K562 (cell line): ENCODE measurements at regions not wholly inside any gene's neighbourhood (a gene's known extent, or its start where the extent isn't known, plus 50 kb on each side); places are given as distances from the start of the nearest gene placed in this dataset.

Source experiments
- BCOR ChIP-seq: fragments of 450-650 bp; IDR thresholded peaks from 2 replicates; pipeline ENCODE4 v1.6.1; 2016
- CBX1 ChIP-seq: sonication (generic); IDR thresholded peaks from 2 replicates; pipeline ENCODE4 v1.6.1; 2016; ENCODE audit warnings: antibody characterized with exemption, low read depth, mild to moderate bottlenecking
- CBX8 ChIP-seq: fragments of 200-600 bp; sonication (generic); IDR thresholded peaks from 2 replicates; pipeline ENCODE4 v1.6.1; 2012; ENCODE audit warnings: borderline replicate concordance, mixed run types, low read depth, mild to moderate bottlenecking, moderate library complexity, mixed read lengths, low read length, control low read depth, inconsistent platforms; ENCODE audit not compliant: poor library complexity, severe bottlenecking; ENCODE audit errors: extremely low read depth
- DMBX1 ChIP-seq: fragments of 250-450 bp; sonication (Bioruptor Pico); IDR thresholded peaks from 2 replicates; pipeline ENCODE4 v1.8.0; 2022; ENCODE audit warnings: inconsistent platforms, mild to moderate bottlenecking, moderate library complexity, borderline replicate concordance
- ESRRA ChIP-seq: fragments of 450-650 bp; IDR thresholded peaks from 2 replicates; pipeline ENCODE4 v1.6.1; 2014; ENCODE audit warnings: low read depth, mild to moderate bottlenecking, moderate library complexity, borderline replicate concordance
- ETV1 ChIP-seq: fragments of 450-650 bp; conservative IDR thresholded peaks from 2 replicates; pipeline ENCODE4 v1.6.1; 2016; ENCODE audit warnings: missing genetic modification characterization, control low read depth, low read depth, missing compliant biosample characterization
- FOSL1 ChIP-seq: fragments of 200-800 bp; sonication (Bioruptor generic); conservative IDR thresholded peaks from 2 replicates; pipeline ENCODE4 v1.6.1; 2016; ENCODE audit warnings: missing genetic modification characterization, missing compliant biosample characterization
- FOXK2 ChIP-seq, 2 experiments: fragments of 450-650 bp; IDR thresholded peaks in 1 of 2; conservative IDR thresholded peaks in 1 of 2; 2 replicates each; pipeline ENCODE4 v1.6.1; 2016; ENCODE audit warnings: low read depth in 2 of 2, mild to moderate bottlenecking in 1 of 2
- IFI16 ChIP-seq: fragments of 250-450 bp; sonication (Bioruptor Pico); IDR thresholded peaks from 2 replicates; pipeline ENCODE4 v2.1.2; 2022; ENCODE audit warnings: mild to moderate bottlenecking, inconsistent platforms
- KDM1A ChIP-seq, 2 experiments: fragments of 450-650 bp; IDR thresholded peaks; 2 replicates each; pipeline ENCODE4 v1.6.1; 2016; ENCODE audit warnings: mild to moderate bottlenecking in 2 of 2
- MCM2 ChIP-seq: fragments of 450-650 bp; IDR thresholded peaks from 2 replicates; pipeline ENCODE4 v1.6.1; 2017; ENCODE audit warnings: low read depth, mild to moderate bottlenecking
- NFE2L1 ChIP-seq: fragments of 450-650 bp; IDR thresholded peaks from 2 replicates; pipeline ENCODE4 v1.6.1; 2016; ENCODE audit warnings: missing genetic modification characterization, low read depth, mild to moderate bottlenecking, missing compliant biosample characterization, moderate library complexity, borderline replicate concordance
- PHF21A ChIP-seq: fragments of 450-650 bp; IDR thresholded peaks from 2 replicates; pipeline ENCODE4 v1.6.1; 2017; ENCODE audit warnings: low read depth, borderline replicate concordance
- POLR2G ChIP-seq: fragments of 200-400 bp; formaldehyde crosslinking; IDR thresholded peaks from 2 replicates; pipeline ENCODE4 v1.6.1; 2017; ENCODE audit warnings: low read depth, mild to moderate bottlenecking, antibody characterized with exemption, low read length, moderate library complexity
- RNF2 ChIP-seq: sonication (generic); IDR thresholded peaks from 2 replicates; pipeline ENCODE4 v1.6.1; 2016
- ZNF23 ChIP-seq: fragments of 250-450 bp; sonication (Bioruptor Pico); IDR thresholded peaks from 2 replicates; pipeline ENCODE4 v1.4.0; 2020; ENCODE audit warnings: mild to moderate bottlenecking
- TF ChIP-seq, protein P1 (sequence below): fragments of 250-450 bp; sonication (Bioruptor Pico); IDR thresholded peaks from 2 replicates; pipeline ENCODE4 v1.4.0; 2020; ENCODE audit warnings: mild to moderate bottlenecking
- TF ChIP-seq, protein P2 (sequence below): fragments of 250-450 bp; sonication (Bioruptor Pico); IDR thresholded peaks from 2 replicates; pipeline ENCODE4 v1.8.0; 2021; ENCODE audit warnings: moderate library complexity, mild to moderate bottlenecking, inconsistent platforms
- TF ChIP-seq, protein P3 (sequence below): IDR thresholded peaks from 3 replicates; pipeline ENCODE4 v1.6.1; 2011; ENCODE audit warnings: borderline replicate concordance, mild to moderate bottlenecking, moderate library complexity; ENCODE audit not compliant: insufficient read length; ENCODE audit errors: extremely low read depth

DNA sequence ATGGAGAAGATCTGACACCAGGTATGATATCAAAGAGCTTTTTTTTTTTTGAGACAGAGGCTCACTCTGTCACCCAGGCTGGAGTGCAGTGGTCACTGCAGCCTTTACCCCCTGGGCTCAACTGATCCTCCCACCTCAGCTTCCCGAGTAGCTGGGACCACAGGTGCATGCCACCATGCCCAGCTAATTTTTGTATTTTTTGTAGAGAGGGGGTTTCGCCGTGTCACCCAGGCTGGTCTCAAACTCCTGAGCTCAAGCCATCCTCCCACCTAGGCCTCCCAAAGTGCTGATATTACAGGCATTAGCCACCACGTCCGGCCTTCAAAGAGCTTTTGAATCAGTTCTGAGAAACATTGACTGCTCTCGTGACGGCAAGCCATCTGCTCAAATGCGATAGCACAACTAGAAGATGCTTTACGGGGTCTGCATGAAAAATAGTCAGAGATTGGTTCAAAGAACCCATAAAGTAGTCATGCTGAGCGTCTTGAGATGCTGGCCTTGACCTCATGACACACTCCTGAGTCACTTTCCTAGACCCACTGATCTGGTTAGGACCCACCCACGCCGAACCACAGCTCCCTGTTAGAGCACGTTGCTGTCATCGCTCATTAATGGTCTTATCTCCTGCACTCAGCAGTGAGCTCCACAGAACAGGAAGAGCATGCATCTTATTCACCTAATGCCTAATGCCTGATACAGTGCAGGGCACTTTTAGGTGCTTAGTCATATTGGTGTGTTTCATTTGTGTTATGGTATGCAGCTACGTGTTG, 57.0 kb upstream of the NR2F2 start (continued):
- TF ChIP-seq ESRRA (peak; percentile 92), FOXK2 (conservative IDR thresholded peaks at IDR 0.05 in 1 of 2, IDR thresholded peaks at IDR 0.05 in 1 of 2; ENCODE audit: low read depth in 2 of 2) (peak; percentile 62 to 71; a peak in 3 of 4 replicates), CBX8 (no peak), PHF21A (peak; percentile 59; the same call in 1 of the 2 replicates), POLR2G (no peak), FOSL1 (tag) (peak; percentile 100), RNF2 (peak; percentile 99), MCM2 (no peak), BCOR (peak; percentile 94), IFI16 (CRISPR knock-in tag) (no peak), DMBX1 (CRISPR knock-in tag) (peak; percentile 88; the same call in 1 of the 2 replicates), NFE2L1 (tag) (no peak), KDM1A (IDR thresholded peaks at IDR 0.05) (peak; percentile 100), ZNF23 (no peak), ETV1 (tag) (peak; percentile 91), CBX1 (no peak)
- TF ChIP-seq, protein P1, sequence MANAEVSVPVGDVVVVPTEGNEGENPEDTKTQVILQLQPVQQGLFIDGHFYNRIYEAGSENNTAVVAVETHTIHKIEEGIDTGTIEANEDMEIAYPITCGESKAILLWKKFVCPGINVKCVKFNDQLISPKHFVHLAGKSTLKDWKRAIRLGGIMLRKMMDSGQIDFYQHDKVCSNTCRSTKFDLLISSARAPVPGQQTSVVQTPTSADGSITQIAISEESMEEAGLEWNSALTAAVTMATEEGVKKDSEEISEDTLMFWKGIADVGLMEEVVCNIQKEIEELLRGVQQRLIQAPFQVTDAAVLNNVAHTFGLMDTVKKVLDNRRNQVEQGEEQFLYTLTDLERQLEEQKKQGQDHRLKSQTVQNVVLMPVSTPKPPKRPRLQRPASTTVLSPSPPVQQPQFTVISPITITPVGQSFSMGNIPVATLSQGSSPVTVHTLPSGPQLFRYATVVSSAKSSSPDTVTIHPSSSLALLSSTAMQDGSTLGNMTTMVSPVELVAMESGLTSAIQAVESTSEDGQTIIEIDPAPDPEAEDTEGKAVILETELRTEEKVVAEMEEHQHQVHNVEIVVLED (CRISPR knock-in tag) = 0 out of 2 replicates have a peak, but pooled peaks have one; percentile 5
- TF ChIP-seq, protein P2, sequence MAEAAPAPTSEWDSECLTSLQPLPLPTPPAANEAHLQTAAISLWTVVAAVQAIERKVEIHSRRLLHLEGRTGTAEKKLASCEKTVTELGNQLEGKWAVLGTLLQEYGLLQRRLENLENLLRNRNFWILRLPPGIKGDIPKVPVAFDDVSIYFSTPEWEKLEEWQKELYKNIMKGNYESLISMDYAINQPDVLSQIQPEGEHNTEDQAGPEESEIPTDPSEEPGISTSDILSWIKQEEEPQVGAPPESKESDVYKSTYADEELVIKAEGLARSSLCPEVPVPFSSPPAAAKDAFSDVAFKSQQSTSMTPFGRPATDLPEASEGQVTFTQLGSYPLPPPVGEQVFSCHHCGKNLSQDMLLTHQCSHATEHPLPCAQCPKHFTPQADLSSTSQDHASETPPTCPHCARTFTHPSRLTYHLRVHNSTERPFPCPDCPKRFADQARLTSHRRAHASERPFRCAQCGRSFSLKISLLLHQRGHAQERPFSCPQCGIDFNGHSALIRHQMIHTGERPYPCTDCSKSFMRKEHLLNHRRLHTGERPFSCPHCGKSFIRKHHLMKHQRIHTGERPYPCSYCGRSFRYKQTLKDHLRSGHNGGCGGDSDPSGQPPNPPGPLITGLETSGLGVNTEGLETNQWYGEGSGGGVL = no peak
- TF ChIP-seq, protein P3, sequence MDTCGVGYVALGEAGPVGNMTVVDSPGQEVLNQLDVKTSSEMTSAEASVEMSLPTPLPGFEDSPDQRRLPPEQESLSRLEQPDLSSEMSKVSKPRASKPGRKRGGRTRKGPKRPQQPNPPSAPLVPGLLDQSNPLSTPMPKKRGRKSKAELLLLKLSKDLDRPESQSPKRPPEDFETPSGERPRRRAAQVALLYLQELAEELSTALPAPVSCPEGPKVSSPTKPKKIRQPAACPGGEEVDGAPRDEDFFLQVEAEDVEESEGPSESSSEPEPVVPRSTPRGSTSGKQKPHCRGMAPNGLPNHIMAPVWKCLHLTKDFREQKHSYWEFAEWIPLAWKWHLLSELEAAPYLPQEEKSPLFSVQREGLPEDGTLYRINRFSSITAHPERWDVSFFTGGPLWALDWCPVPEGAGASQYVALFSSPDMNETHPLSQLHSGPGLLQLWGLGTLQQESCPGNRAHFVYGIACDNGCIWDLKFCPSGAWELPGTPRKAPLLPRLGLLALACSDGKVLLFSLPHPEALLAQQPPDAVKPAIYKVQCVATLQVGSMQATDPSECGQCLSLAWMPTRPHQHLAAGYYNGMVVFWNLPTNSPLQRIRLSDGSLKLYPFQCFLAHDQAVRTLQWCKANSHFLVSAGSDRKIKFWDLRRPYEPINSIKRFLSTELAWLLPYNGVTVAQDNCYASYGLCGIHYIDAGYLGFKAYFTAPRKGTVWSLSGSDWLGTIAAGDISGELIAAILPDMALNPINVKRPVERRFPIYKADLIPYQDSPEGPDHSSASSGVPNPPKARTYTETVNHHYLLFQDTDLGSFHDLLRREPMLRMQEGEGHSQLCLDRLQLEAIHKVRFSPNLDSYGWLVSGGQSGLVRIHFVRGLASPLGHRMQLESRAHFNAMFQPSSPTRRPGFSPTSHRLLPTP = no peak
